DND-41 (cell line): ENCODE measurements at regions not wholly inside any gene's neighbourhood (a gene's known extent, or its start where the extent isn't known, plus 50 kb on each side); places are given as distances from the start of the nearest gene placed in this dataset.

Source experiments
- ATAC-seq: fragments of 200-7000 bp; cut with Tn5 transposase; 3 replicates; pipeline ENCODE4 v1.9.1; 2021; ENCODE audit warnings: low read depth; ENCODE audit not compliant: insufficient read depth
- DNase-seq: peaks from one replicate; pipeline ENCODE4 v3.0.0-alpha.2; 2020
- H2AFZ ChIP-seq: 2 replicates; pipeline ENCODE4 v1.6.0; 2012; ENCODE audit warnings: low read depth, low read length
- H3K27ac ChIP-seq: 2 replicates; pipeline ENCODE4 v1.5.1; 2012; ENCODE audit warnings: low read length, inconsistent platforms
- H3K27me3 ChIP-seq: fragments of 200-600 bp; sonication (generic); 2 replicates; pipeline ENCODE4 v1.6.0; 2012; ENCODE audit warnings: low read length, mild to moderate bottlenecking, inconsistent platforms; ENCODE audit not compliant: insufficient read depth, poor library complexity
- H3K36me3 ChIP-seq: 2 replicates; pipeline ENCODE4 v1.5.1; 2012; ENCODE audit warnings: low read length, inconsistent platforms; ENCODE audit not compliant: insufficient read depth
- H3K4me1 ChIP-seq: 2 replicates; pipeline ENCODE4 v1.5.1; 2012; ENCODE audit warnings: mild to moderate bottlenecking, low read length; ENCODE audit not compliant: insufficient read depth
- H3K4me2 ChIP-seq: 2 replicates; pipeline ENCODE4 v1.6.0; 2012; ENCODE audit warnings: mild to moderate bottlenecking, moderate library complexity, low read length, inconsistent platforms; ENCODE audit not compliant: insufficient read depth
- H3K4me3 ChIP-seq, 2 experiments: fragments of 200-600 bp in 1 of 2; shearing (Covaris generic) in 1 of 2; 2 replicates each; pipeline ENCODE4 v1.5.1; 2012 to 2016; ENCODE audit warnings: inconsistent platforms in 2 of 2, low read length in 2 of 2, mild to moderate bottlenecking in 2 of 2, low read depth in 1 of 2, moderate library complexity in 1 of 2
- H3K79me2 ChIP-seq: 2 replicates; pipeline ENCODE4 v1.6.0; 2012; ENCODE audit warnings: low read length, inconsistent platforms; ENCODE audit not compliant: insufficient read depth
- H3K9ac ChIP-seq: 2 replicates; pipeline ENCODE4 v1.6.0; 2012; ENCODE audit warnings: low read depth, mild to moderate bottlenecking, inconsistent platforms, low read length, moderate library complexity
- H3K9me3 ChIP-seq: 2 replicates; pipeline ENCODE4 v1.5.1; 2012; ENCODE audit warnings: low read length, moderate library complexity, mild to moderate bottlenecking, inconsistent platforms; ENCODE audit not compliant: insufficient read depth, severe bottlenecking
- H4K20me1 ChIP-seq: 2 replicates; pipeline ENCODE4 v1.6.0; 2012; ENCODE audit warnings: low read length; ENCODE audit not compliant: insufficient read depth
- EZH2 ChIP-seq: IDR thresholded peaks from 3 replicates; pipeline ENCODE4 v1.6.1; 2012; ENCODE audit warnings: borderline replicate concordance, low read depth, mild to moderate bottlenecking, moderate library complexity, low read length, inconsistent platforms; ENCODE audit not compliant: severe bottlenecking
- TF ChIP-seq, protein P1 (sequence below): IDR thresholded peaks from 2 replicates; pipeline ENCODE4 v1.5.1; 2012; ENCODE audit warnings: borderline replicate concordance, low read length, moderate library complexity, mild to moderate bottlenecking; ENCODE audit not compliant: poor library complexity, severe bottlenecking; ENCODE audit errors: extremely low read depth

DNA sequence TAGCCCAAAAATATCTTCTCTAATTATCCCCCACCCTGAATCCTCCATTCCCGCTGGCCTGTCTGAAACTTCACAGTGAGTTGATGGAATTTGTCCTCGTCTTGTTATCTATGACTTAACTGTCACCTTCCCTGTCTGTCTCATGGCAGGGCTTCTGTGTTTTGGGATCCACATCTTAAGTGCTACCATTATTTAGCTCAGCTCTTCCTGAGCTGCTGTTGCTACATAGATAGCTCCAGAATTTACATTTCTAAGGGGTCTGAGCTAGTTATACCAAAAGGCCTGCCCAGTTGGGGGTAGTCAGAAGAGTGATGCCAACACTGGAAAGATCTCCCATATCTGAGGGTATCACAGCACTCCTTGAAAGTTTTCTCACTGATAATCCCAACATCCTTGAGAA lies 57.0 kb upstream of the CDKN3 start:
- Histone ChIP-seq H3K9ac (no peak overlapping the region), H3K4me3 (no peak overlapping the region), H3K27ac (no peak overlapping the region), H3K27me3 (no peaks in the 10 kb centered on the region), H3K9me3 (no peaks in the 10 kb centered on the region), H3K79me2 (no peaks in the 10 kb centered on the region), H2AFZ (no peak overlapping the region), H3K4me2 (no peak overlapping the region), H3K36me3 (no peaks in the 10 kb centered on the region), H3K4me1 (no peaks in the 10 kb centered on the region), H4K20me1 (no peaks in the 10 kb centered on the region)
- DNase-seq (no peak), ATAC-seq (no peak)
- TF ChIP-seq, protein P1, sequence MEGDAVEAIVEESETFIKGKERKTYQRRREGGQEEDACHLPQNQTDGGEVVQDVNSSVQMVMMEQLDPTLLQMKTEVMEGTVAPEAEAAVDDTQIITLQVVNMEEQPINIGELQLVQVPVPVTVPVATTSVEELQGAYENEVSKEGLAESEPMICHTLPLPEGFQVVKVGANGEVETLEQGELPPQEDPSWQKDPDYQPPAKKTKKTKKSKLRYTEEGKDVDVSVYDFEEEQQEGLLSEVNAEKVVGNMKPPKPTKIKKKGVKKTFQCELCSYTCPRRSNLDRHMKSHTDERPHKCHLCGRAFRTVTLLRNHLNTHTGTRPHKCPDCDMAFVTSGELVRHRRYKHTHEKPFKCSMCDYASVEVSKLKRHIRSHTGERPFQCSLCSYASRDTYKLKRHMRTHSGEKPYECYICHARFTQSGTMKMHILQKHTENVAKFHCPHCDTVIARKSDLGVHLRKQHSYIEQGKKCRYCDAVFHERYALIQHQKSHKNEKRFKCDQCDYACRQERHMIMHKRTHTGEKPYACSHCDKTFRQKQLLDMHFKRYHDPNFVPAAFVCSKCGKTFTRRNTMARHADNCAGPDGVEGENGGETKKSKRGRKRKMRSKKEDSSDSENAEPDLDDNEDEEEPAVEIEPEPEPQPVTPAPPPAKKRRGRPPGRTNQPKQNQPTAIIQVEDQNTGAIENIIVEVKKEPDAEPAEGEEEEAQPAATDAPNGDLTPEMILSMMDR = no peak
- TF ChIP-seq EZH2 = no peak

DNA sequence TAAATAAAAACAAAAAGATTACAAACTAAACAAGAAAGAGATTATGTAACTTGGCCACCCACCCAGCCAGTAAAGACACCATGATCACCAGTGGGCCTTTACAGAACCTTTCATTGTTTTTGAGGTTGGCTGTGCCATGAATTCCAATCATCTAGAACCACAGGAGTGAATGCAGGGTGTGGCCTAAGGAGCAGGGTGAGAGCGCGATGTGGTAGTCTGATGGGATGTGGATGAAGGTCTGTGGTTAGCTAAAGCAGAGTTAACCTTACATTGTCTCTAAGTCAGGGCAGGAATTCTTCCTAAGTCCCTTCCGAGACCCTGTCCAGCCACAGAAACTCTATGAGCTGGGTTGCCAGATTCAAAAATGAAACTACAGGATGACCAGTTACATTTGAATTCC lies 54.0 kb upstream of the CDKN3 start:
- Histone ChIP-seq H4K20me1 (no peaks in the 10 kb centered on the region), H3K4me2 (no peak overlapping the region), H3K9me3 (no peaks in the 10 kb centered on the region), H3K79me2 (no peaks in the 10 kb centered on the region), H3K4me1 (no peaks in the 10 kb centered on the region), H3K9ac (no peak overlapping the region), H3K27ac (no peak overlapping the region), H2AFZ (no peak overlapping the region), H3K27me3 (no peaks in the 10 kb centered on the region), H3K36me3 (no peaks in the 10 kb centered on the region), H3K4me3 (no peak overlapping the region)
- ATAC-seq = no peak
- TF ChIP-seq, protein P1 = no peak
- no peak for TF ChIP-seq EZH2
- no peak for DNase-seq

GRCh38 chr14:54343272-54344121 lies 53.3 kb upstream of the CDKN3 start:
- no peaks in the 10 kb centered on the region for H3K9me3 ChIP-seq
- H2AFZ ChIP-seq = no peak overlapping the region; the same call in 1 of the 2 replicates
- H3K4me2 ChIP-seq = no peak overlapping the region
- H3K27me3 ChIP-seq = no peaks in the 10 kb centered on the region
- no peaks in the 10 kb centered on the region for H3K4me1 ChIP-seq
- ATAC-seq = no peak
- no peaks in the 10 kb centered on the region for H3K79me2 ChIP-seq
- no peak overlapping the region for H3K27ac ChIP-seq
- DNase-seq = no peak
- H3K9ac ChIP-seq = no peak overlapping the region
- no peak overlapping the region for H3K4me3 ChIP-seq
- TF ChIP-seq EZH2 = no peak
- TF ChIP-seq, protein P1 = no peak
- no peaks in the 10 kb centered on the region for H3K36me3 ChIP-seq
- H4K20me1 ChIP-seq = no peaks in the 10 kb centered on the region
